HepG2 (cell line): ENCODE measurements at regions not wholly inside any gene's neighbourhood (a gene's known extent, or its start where the extent isn't known, plus 50 kb on each side); places are given as distances from the start of the nearest gene placed in this dataset.

Experiments
- ATAC-seq: fragments of 200-7000 bp; cut with Tn5 transposase; 3 replicates; pipeline ENCODE4 v1.9.1; 2020; ENCODE audit warnings: mild to moderate bottlenecking, moderate library complexity
- BruUV-seq: library from RNA; stranded (reverse); fragments of 400-500 nt; replicated peaks from 2 replicates; lab custom pipeline; 2021; lab: Mats Ljungman, UMichigan
- CTCF ChIA-PET: fragments of 300-600 bp; formaldehyde crosslinking; extraction: SDS; loops from one replicate; lab custom pipeline; 2021; ENCODE audit warnings: low total read pairs, inconsistent platforms, low intra/inter-chr PET ratio; lab: Yijun Ruan, JAX
- POLR2A ChIA-PET: fragments of 350-600 bp; sonication (Branson Sonifier 250); formaldehyde crosslinking; loops from one replicate; lab custom pipeline; 2020; ENCODE audit warnings: antibody characterized with exemption, inconsistent platforms; lab: Yijun Ruan, JAX
- DNase-seq: peaks from one replicate; pipeline ENCODE4 v3.0.0-alpha.2; 2015; ENCODE audit warnings: low spot score
- FAIRE-seq: peaks from 3 replicates; lab custom pipeline; 2011; peaks lifted over from hg19 to GRCh38; lab: Jason Lieb, UNC
- H2AFZ ChIP-seq: one replicate; pipeline ENCODE4 v1.6.1; 2011; ENCODE audit warnings: low read length, inconsistent platforms
- H3K27ac ChIP-seq: fragments of 300-600 bp; 3 replicates; pipeline ENCODE4 v1.8.0; 2011; ENCODE audit warnings: mixed run types, mild to moderate bottlenecking, mixed read lengths, low read length, inconsistent platforms; ENCODE audit not compliant: insufficient read depth; ENCODE audit errors: extremely low read length
- H3K27me3 ChIP-seq, 2 experiments: fragments of 200-600 bp in 1 of 2; 2 replicates in 1 of 2; 3 replicates in 1 of 2; pipeline versions ENCODE4 v1.6.0 to v1.8.0; 2011; ENCODE audit warnings: low read length in 2 of 2, mild to moderate bottlenecking in 2 of 2, moderate library complexity in 2 of 2, inconsistent platforms in 1 of 2; ENCODE audit not compliant: insufficient read depth in 2 of 2, control insufficient read depth in 1 of 2
- H3K36me3 ChIP-seq, 2 experiments: fragments of 200-600 bp in 1 of 2; replicated peaks in 1 of 2; 2 replicates in 1 of 2; 3 replicates in 1 of 2; pipeline versions ENCODE4 v1.5.1 to v1.8.0; 2011; ENCODE audit warnings: low read length in 2 of 2, inconsistent platforms in 1 of 2; ENCODE audit not compliant: insufficient read depth in 2 of 2, control insufficient read depth in 1 of 2
- H3K4me1 ChIP-seq: 2 replicates; pipeline ENCODE4 v1.5.1; 2012; ENCODE audit warnings: low read length, inconsistent platforms; ENCODE audit not compliant: insufficient read depth
- H3K4me2 ChIP-seq: 2 replicates; pipeline ENCODE4 v1.6.0; 2011; ENCODE audit warnings: low read depth, low read length, inconsistent platforms
- H3K4me3 ChIP-seq, 3 experiments: fragments of 200-600 bp in 1 of 3; sonication (generic), shearing (Covaris generic) in 1 of 3; replicated peaks in 1 of 3; 2 replicates each; pipeline ENCODE4 v1.5.1; 2011 to 2016; ENCODE audit warnings: low read length in 3 of 3, inconsistent platforms in 2 of 3, low read depth in 2 of 3, mild to moderate bottlenecking in 2 of 3, control low read depth in 1 of 3, mixed read lengths in 1 of 3; ENCODE audit not compliant: insufficient read depth in 1 of 3
- H3K79me2 ChIP-seq: one replicate; pipeline ENCODE4 v1.6.1; 2011; ENCODE audit warnings: low read length, inconsistent platforms; ENCODE audit not compliant: insufficient read depth
- H3K9ac ChIP-seq: 2 replicates; pipeline ENCODE4 v1.6.0; 2011; ENCODE audit warnings: mild to moderate bottlenecking, low read depth, low read length, inconsistent platforms; ENCODE audit not compliant: insufficient read depth
- H3K9me3 ChIP-seq: 2 replicates; pipeline ENCODE4 v1.5.1; 2012; ENCODE audit warnings: mild to moderate bottlenecking, low read length
- H4K20me1 ChIP-seq: 2 replicates; pipeline ENCODE4 v1.6.0; 2011; ENCODE audit warnings: inconsistent platforms, mild to moderate bottlenecking, low read length, moderate library complexity; ENCODE audit not compliant: insufficient read depth
- HNF4G ChIP-seq, 2 experiments: sonication (generic) in 1 of 2; formaldehyde crosslinking in 1 of 2; IDR thresholded peaks; 2 replicates each; pipeline versions ENCODE4 v1.4.0 to v1.6.1; 2011 to 2020; ENCODE audit warnings: borderline replicate concordance in 2 of 2, low read depth in 2 of 2, mild to moderate bottlenecking in 2 of 2, low read length in 1 of 2, missing genetic modification reagents in 1 of 2, moderate library complexity in 1 of 2
- HOXA3 ChIP-seq: sonication (generic); formaldehyde crosslinking; IDR thresholded peaks from 2 replicates; pipeline ENCODE4 v1.5.0; 2020; ENCODE audit warnings: missing genetic modification reagents
- PAF1 ChIP-seq: IDR thresholded peaks from 2 replicates; pipeline ENCODE4 v1.6.1; 2016; ENCODE audit warnings: missing genetic modification reagents, missing compliant biosample characterization
- RBM22 ChIP-seq: fragments of 200-400 bp; formaldehyde crosslinking; optimal IDR thresholded peaks from 2 replicates; pipeline ENCODE3; 2017; ENCODE audit warnings: mild to moderate bottlenecking, low read length, moderate library complexity
- SMAD3 ChIP-seq: sonication (generic); formaldehyde crosslinking; IDR thresholded peaks from 2 replicates; pipeline ENCODE4 v1.4.0; 2020; ENCODE audit warnings: missing genetic modification reagents
- SOX6 ChIP-seq, 2 experiments: fragments of 450-650 bp in 1 of 2; sonication (generic) in 1 of 2; formaldehyde crosslinking in 1 of 2; IDR thresholded peaks; 2 replicates each; pipeline versions ENCODE4 v1.4.0 to v1.6.1; 2017 to 2020; ENCODE audit warnings: antibody characterized with exemption in 1 of 2, mild to moderate bottlenecking in 1 of 2, missing genetic modification reagents in 1 of 2
- TFDP2 ChIP-seq: sonication (generic); formaldehyde crosslinking; IDR thresholded peaks from 2 replicates; pipeline ENCODE4 v1.4.0; 2020; ENCODE audit warnings: missing genetic modification reagents
- ZBTB39 ChIP-seq: sonication (generic); formaldehyde crosslinking; IDR thresholded peaks from 2 replicates; pipeline ENCODE4 v1.5.0; 2020; ENCODE audit warnings: missing genetic modification reagents
- ZNF282 ChIP-seq: fragments of 450-650 bp; IDR thresholded peaks from 2 replicates; pipeline ENCODE4 v1.6.1; 2018; ENCODE audit not compliant: partially characterized antibody
- ZNF552 ChIP-seq: sonication (generic); formaldehyde crosslinking; IDR thresholded peaks from 2 replicates; pipeline ENCODE4 v1.9.0; 2022; ENCODE audit warnings: missing genetic modification reagents, mild to moderate bottlenecking, borderline replicate concordance
- ZNF564 ChIP-seq: sonication (generic); formaldehyde crosslinking; IDR thresholded peaks from 2 replicates; pipeline ENCODE4 v1.8.1; 2023; ENCODE audit warnings: mild to moderate bottlenecking, missing genetic modification reagents
- ZNF776 ChIP-seq: sonication (generic); formaldehyde crosslinking; IDR thresholded peaks from 2 replicates; pipeline ENCODE4 v1.4.0; 2020; ENCODE audit warnings: mild to moderate bottlenecking, missing genetic modification reagents
- WGBS: methylation state at CpG from one replicate; pipeline ENCODE4 v1.1.6; 2017; ENCODE audit warnings: low lambda C conversion rate; 5-methylcytosine and 5-hydroxymethylcytosine counted together
- in situ Hi-C: cut with HindIII; loops from 2 replicates; pipeline ENCODE4 v1.10.0; 2017; ENCODE audit warnings: low pct_unique_long_range_greater_than_20kb; ENCODE audit not compliant: extremely low pct_ligation_motif_present
- intact Hi-C: fragments of 100-400 bp; cut with micrococcal nuclease; formaldehyde crosslinking; loops from one replicate; pipeline ENCODE4 v1.10.0; 2022; ENCODE audit not compliant: unreplicated experiment
- TF ChIP-seq, protein P1 (sequence below): sonication (generic); formaldehyde crosslinking; conservative IDR thresholded peaks from 2 replicates; pipeline ENCODE4 v1.4.0; 2020; ENCODE audit warnings: missing genetic modification reagents

DNA sequence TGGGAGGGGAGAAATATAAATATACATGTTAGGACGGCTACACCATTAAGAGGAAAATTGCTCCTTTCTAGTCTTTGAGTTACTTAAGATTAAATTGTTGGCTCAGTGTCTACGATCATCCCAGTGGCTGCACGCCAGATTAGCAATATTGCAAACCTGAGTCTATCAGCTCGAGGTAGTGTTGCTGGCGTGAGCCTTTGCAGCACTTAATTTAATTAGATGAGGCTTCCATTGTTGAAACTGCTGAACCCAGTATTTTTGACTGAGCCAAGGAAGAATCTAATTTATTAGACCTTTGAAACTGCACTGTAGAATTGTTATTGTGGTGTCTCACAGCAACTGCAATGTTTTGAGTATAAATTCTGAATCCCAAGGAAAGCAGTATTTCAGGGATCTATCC lies 782.4 kb upstream of the ROBO1 start:
- BruUV-seq: no TSS peak
- H2AFZ ChIP-seq: no peak overlapping the region
- H3K4me1 ChIP-seq: no peaks in the 10 kb centered on the region
- TF ChIP-seq TFDP2 (CRISPR knock-in tag) (no peak), ZNF282 (no peak), PAF1 (CRISPR knock-in tag) (no peak), SMAD3 (CRISPR knock-in tag) (no peak), HOXA3 (CRISPR knock-in tag) (no peak), HNF4G (IDR thresholded peaks at IDR 0.05; ENCODE audit: borderline replicate concordance, low read depth, low read length) (no peak), HNF4G (CRISPR knock-in tag; IDR thresholded peaks at IDR 0.05; ENCODE audit: borderline replicate concordance, low read depth) (no peak), ZNF776 (no peak), ZBTB39 (no peak), RBM22 (no peak), ZNF564 (CRISPR knock-in tag) (no peak), SOX6 (IDR thresholded peaks at IDR 0.05) (no peak), SOX6 (CRISPR knock-in tag; IDR thresholded peaks at IDR 0.05) (no peak), ZNF552 (CRISPR knock-in tag) (no peak)
- TF ChIP-seq, protein P1, sequence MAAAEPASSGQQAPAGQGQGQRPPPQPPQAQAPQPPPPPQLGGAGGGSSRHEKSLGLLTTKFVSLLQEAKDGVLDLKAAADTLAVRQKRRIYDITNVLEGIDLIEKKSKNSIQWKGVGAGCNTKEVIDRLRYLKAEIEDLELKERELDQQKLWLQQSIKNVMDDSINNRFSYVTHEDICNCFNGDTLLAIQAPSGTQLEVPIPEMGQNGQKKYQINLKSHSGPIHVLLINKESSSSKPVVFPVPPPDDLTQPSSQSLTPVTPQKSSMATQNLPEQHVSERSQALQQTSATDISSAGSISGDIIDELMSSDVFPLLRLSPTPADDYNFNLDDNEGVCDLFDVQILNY (CRISPR knock-in tag): no peak
- H3K9ac ChIP-seq: no peak overlapping the region
- no peaks in the 10 kb centered on the region for H3K79me2 ChIP-seq
- H3K27ac ChIP-seq: no peak overlapping the region
- H3K27me3 ChIP-seq: no peaks in the 10 kb centered on the region
- CTCF ChIA-PET: no interaction called here
- ATAC-seq (no peak), DNase-seq (no peak), FAIRE-seq (no peak)
- no peaks in the 10 kb centered on the region for H3K9me3 ChIP-seq
- no peak overlapping the region for H3K4me3 ChIP-seq
- no peak overlapping the region for H3K4me2 ChIP-seq
- no peaks in the 10 kb centered on the region for H3K36me3 ChIP-seq
- H4K20me1 ChIP-seq: no peaks in the 10 kb centered on the region
- intact Hi-C loops (no loop called here), in situ Hi-C loops (no loop called here)
- POLR2A ChIA-PET: no interaction called here
- WGBS: 69% methylated on average over 5 of the region's 5 CpGs
